ENCODE measurements at regions not wholly inside any gene's neighbourhood (a gene's known extent, or its start where the extent isn't known, plus 50 kb on each side); places are given as distances from the start of the nearest gene placed in this dataset.

DNA sequence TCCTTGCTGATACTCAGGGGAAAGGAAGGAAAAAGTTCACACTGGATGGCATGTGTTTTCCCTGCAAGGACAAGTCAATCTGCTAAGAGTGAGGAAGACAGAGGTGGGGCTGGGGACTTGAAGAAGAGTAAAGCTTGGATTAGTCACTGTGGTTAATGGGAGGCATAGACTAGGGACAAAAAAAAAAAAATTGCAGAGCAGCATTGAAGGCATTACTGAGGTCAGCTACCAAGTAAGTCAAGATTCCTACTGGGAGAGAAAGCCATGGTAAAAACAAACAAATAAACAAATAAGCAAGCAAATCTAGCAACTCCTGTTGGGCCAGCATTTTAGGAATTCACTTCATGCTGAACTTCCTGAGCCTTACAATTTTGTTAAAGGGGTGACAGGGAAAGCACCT is 58.2 kb upstream of the GPC4 start:
- no peaks in the 10 kb centered on the region for H3K27me3 ChIP-seq (ENCODE audit: low read depth)
- DNase-seq = no peak
- no peaks in the 10 kb centered on the region for H3K9me3 ChIP-seq (replicated peaks)
- H3K4me3 ChIP-seq = no peak overlapping the region
- TF ChIP-seq, protein P1, sequence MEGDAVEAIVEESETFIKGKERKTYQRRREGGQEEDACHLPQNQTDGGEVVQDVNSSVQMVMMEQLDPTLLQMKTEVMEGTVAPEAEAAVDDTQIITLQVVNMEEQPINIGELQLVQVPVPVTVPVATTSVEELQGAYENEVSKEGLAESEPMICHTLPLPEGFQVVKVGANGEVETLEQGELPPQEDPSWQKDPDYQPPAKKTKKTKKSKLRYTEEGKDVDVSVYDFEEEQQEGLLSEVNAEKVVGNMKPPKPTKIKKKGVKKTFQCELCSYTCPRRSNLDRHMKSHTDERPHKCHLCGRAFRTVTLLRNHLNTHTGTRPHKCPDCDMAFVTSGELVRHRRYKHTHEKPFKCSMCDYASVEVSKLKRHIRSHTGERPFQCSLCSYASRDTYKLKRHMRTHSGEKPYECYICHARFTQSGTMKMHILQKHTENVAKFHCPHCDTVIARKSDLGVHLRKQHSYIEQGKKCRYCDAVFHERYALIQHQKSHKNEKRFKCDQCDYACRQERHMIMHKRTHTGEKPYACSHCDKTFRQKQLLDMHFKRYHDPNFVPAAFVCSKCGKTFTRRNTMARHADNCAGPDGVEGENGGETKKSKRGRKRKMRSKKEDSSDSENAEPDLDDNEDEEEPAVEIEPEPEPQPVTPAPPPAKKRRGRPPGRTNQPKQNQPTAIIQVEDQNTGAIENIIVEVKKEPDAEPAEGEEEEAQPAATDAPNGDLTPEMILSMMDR (IDR thresholded peaks at IDR 0.05; ENCODE audit: borderline replicate concordance) = no peak
- intact Hi-C loops (cut with micrococcal nuclease) = no loop called here
- no peaks in the 10 kb centered on the region for H3K4me1 ChIP-seq
- no peak overlapping the region for H3K27ac ChIP-seq (replicated peaks)
- no peaks in the 10 kb centered on the region for H3K36me3 ChIP-seq

GRCh38 chrX:133468051-133468450 is 52.8 kb upstream of the GPC4 start:
- DNase-seq = no peak
- Histone ChIP-seq H3K36me3 (no peaks in the 10 kb centered on the region), H3K9me3 (replicated peaks) (no peaks in the 10 kb centered on the region), H3K27me3 (ENCODE audit: low read depth) (no peaks in the 10 kb centered on the region), H3K4me3 (no peak overlapping the region), H3K27ac (replicated peaks) (no peak overlapping the region), H3K4me1 (no peaks in the 10 kb centered on the region)
- intact Hi-C loops (cut with micrococcal nuclease) = no loop called here
- TF ChIP-seq, protein P1 (IDR thresholded peaks at IDR 0.05; ENCODE audit: borderline replicate concordance) = no peak

- no peaks in the 10 kb centered on the region for H3K9me3 ChIP-seq (replicated peaks)
- DNase-seq = no peak
- no peak overlapping the region for H3K4me3 ChIP-seq
- TF ChIP-seq, protein P1 (IDR thresholded peaks at IDR 0.05; ENCODE audit: borderline replicate concordance) = no peak
- no peaks in the 10 kb centered on the region for H3K27me3 ChIP-seq (ENCODE audit: low read depth)
- no peak overlapping the region for H3K27ac ChIP-seq (replicated peaks)
- intact Hi-C loops (cut with micrococcal nuclease) = no loop called here
- H3K36me3 ChIP-seq = no peaks in the 10 kb centered on the region
- H3K4me1 ChIP-seq = no peaks in the 10 kb centered on the region
Measured at GRCh38 chrX:133465254-133465653, 50.0 kb upstream of the GPC4 start.

Measured in left ventricle myocardium inferior (tissue), 1 donor.